Stimulated activated CD4-positive, alpha-beta T cell treated with anti-CD3 and anti-CD28 coated beads, TNF-alpha, amount 100 ng/mL, for 24 hours (primary cell): ENCODE measurements at regions not wholly inside any gene's neighbourhood (a gene's known extent, or its start where the extent isn't known, plus 50 kb on each side); places are given as distances from the start of the nearest gene placed in this dataset.
"Not testable (repeated sequence)": the region's sequence is repeated elsewhere in the genome, so short reads cannot be mapped to it uniquely, and the experiment has no call there.

Experiments
- DNase-seq, 3 experiments: peaks; one replicate each; pipeline ENCODE4 v3.0.0-alpha.2; 2020; ENCODE audit warnings: low read depth in 3 of 3

GRCh38 chrX:149420566-149420965, 84.5 kb downstream of the IDS start:
- DNase-seq, result not testable (repeated sequence)

- DNase-seq, result no peak
These were observed 107.1 kb downstream of the IDS start for GRCh38 chrX:149398027-149398426.

DNA sequence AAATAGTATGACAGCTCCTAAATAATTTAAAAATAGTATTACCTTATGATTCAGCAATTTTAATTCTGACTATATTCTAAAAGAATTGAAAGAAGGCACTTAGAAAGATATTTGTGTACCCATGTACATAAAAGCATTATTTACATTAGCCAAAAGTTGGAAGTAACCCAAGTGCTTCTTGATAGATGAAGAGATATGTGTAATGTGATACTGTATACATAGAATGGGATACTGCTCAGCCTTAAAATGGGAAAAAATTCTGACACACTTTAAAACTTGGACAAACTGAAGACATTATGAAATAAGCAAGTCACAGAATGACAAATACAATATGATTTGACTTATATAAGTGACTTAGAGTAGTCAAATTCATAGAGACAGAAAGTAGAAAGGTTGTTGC, 112.2 kb downstream of the IDS start:
- DNase-seq, result no peak

- no peak for DNase-seq
These were observed 121.3 kb downstream of the IDS start for GRCh38 chrX:149383852-149384251.

DNA sequence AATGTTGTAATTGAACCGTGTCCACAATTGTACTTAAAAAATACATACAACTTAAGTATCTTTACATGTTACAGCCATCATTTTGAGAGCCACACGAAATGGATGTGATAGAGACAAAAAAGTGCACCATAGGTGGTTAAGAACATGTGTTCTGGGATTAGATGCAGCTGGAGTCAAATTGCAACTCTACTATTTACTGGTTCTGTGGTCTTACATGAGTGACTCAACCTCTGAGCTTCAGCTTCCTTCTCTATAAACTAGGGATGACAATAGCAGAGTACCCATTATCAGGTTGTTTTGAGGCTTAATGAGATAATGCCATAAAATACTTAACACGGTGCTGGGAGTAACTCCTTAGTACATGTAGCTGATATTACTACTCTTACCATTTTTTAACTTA, 130.4 kb downstream of the IDS start:
- DNase-seq, result no peak

- DNase-seq, result no peak
These were observed 132.2 kb downstream of the IDS start for GRCh38 chrX:149372866-149373265.

DNA sequence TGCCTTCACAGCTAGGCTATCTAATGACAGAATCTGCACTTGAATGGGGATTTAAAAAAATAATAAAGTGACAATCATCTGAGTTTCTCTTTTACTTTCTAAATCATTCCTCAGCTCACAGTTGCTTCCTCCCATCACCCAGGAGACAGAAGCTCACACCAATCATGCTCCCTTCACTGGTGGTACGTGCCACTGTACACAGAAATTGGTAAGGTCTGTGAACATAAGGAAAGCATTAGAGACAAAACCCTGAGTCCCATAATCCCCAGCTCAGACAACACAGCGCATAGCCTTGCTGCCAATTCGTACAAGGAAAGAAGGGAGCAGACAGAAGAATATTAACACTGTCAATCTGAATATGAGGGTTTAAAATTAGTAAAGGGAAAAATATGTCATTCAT, 133.1 kb downstream of the IDS start:
- DNase-seq, result no peak

- DNase-seq, result no peak
These were observed 135.0 kb downstream of the IDS start for GRCh38 chrX:149370097-149370496.

- DNase-seq, result no peak
These were observed 139.6 kb downstream of the IDS start for GRCh38 chrX:149365552-149365951.

DNA sequence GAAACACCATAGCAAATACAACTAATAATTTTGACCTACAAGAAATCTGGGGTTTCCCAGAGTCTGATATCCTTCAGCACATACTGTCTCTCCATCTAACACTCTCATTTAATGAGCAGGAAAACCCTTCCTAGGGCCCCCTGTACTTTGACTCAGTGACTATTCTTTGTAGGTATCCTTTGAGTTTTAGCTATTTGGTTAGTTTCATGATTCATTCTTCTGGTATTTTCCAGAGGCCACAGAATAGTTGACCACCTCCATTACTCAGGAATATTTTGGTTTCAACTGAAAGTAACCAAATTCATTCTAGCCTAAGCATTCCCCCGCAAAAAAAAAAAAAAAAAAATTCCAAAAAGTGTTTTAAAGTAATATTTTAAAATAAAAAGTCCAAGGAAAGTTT, 140.0 kb downstream of the IDS start:
- no peak for DNase-seq

DNA sequence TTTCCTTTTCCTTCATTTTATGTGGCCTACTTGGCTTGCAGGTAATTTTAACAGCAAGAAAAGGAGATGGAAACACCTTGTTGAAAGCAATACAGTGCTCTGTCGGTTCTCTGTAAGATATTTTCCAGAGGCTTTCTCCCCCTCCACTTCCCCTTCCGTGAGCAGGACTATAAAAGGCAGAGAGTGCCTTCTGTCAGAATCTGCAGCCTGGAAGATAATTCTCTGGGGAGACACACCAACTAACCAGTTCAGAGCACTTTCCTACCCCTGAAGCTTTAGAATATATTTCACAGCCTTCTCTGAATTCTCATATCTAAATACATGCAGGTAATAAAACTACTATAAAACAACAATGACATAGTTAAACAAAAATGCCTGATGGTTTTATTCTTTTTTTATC, 141.1 kb downstream of the IDS start:
- no peak for DNase-seq

DNA sequence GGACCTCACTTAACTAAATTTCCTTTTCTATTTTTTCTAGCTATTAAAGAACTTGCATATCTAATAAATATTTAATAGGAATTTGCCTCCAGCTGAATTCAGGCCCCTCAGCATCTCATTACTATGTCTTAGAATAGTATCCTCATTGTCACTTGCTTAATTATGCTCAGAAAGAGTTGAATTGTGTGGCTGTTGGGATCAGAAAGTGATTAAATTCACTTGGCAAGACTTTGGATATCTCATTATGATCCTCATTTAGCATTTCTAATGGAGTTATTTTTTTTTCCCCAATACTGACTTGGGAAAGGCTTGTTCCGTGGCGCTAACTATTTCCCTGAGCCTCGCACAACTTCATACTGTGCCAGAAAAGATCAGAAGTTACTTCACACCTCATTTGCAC, 158.8 kb downstream of the IDS start:
- DNase-seq, result no peak

DNA sequence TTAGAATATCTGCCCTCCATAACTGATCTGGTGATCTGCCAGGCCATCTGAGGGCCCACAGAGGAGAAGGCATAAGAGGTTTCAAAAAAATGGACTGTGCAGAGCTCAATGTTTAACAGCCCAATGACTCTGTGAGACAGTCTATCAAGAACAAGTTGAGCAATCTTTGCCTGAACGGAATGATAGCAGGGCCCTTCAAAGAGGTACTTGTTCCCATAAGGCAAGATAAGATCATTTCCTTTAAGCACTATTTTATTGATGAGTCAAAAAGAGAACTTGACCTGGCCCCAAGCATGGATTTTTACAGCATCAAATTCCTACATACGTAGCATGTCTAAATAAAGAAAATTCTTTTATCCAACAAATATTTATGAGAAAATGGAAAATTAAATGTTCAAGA, 182.8 kb downstream of the IDS start:
- no peak for DNase-seq

DNA sequence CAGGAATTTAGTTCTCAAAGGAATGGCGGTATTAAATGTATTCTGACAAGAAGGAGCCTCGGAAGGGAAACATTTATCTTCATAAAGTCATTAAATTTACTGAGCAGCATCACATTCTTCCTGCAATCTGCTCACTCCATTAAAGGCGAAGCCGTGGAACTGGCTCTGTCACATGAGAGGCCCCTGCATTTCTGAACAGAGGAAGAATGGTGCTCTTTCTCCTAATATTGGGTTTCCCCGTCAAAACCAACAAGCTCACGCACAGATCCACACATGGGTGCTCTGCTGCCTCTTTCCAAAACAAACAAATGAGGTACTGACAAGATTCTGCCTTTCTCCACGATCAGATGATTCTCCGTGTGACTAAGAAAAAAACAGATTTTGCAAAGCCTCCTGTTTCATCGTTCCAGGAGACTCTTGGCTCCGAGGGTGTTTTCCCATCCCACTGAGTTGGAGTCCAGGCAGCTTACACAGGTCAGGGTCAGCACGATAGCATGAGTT, 191.2 kb downstream of the IDS start:
- DNase-seq, result no peak

DNA sequence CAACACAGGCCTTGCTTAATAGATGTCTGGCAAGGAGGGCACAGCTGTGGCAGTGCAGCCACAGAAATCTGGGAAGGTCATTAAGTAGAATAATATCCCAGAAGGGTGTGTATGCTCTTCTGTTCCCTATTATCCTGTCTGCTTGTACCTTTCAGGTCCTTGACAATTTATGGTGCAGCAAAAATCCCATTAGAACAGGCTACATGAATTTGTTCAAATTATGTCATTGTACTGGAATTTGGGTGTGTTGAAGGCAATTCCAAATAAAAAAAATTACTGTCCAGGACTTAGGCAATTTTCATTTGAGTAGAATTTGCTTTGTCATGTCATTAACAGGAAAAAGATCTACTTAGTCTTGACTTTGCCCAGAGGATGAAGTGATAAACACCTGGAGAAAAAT, 192.1 kb downstream of the IDS start:
- DNase-seq, result no peak

DNA sequence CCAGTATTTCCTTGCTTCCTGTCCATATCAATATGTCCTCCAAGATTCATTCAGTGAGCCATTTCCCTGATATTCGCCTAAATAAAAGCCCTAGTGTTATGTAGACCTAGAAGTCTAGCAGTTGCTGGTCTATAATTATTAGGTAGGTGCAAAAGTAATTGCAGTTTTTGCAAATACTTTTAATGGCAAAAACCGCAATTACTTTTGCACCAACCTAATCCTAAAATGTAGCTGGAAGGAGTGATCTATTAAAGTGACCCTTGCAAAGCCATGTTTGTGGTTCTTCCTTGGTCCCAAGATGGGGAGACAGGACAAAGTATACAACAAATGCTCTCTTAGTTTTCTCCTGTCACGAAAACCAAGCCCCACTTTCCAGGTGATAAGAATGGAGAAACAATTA, 193.0 kb downstream of the IDS start:
- no peak for DNase-seq

GRCh38 chrX:149302705-149303104, 202.4 kb downstream of the IDS start:
- no peak for DNase-seq

DNA sequence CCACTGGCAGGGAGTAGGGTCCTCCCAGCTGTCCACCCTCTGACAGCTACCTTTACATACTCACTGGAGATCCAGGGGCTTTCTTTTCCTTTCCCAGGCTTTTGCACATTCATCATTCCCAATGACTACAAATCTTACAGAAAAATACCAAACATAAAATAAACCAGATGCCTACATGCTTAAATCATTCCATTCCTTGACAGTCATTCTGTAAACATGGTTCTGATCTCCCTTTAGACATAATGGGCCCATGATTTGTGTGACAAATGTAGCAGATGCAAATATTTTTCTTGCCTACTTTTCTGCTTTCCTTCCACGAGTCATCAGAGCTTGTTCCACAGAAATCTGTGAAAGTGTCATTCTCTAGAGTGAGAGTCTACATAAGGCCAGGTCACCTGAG, 207.0 kb downstream of the IDS start:
- no peak for DNase-seq

- no peak for DNase-seq
These were observed 209.0 kb downstream of the IDS start for GRCh38 chrX:149296092-149296491.

DNA sequence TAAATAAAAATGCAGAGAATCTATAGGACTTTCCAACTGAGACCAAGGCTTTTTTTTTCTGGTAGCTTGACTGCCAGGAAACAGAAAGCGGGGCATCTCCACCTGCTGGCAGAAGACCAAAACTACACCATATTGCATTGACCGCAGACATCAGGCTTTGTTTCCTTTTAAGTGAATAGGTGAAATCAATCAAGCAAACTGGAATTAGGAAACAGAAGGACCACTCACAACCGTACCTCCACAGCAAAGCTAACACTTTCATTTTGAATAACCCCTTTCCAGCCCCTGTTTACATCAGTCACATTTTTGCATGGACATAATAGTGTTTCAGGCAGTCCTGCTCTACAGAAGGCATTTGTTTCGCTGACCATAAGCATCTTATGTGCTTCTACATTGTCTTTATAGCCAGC, 218.2 kb downstream of the IDS start:
- DNase-seq, result peak; percentile 5 to 25 (median 18)

DNA sequence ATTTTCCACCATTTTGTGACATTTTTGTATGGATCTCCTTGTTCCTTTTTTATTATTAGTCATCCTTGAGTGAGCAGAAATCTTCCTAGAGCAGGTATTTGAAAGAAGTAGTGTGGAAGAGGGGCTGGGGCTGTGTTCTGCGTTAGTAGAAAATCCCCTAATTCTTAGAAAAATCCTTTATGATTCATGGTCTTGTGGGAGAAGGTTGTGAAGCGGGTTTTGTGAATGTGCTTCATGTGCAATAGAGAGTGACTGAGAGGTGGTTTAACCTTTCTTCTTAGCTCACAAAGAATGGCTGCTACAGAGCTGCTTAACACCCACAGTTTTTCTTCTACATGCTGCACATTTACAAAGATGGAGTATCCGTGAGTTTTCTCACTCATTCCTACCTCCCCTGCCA, 220.5 kb downstream of the IDS start:
- no peak for DNase-seq

- no peak for DNase-seq
These were observed 221.3 kb downstream of the IDS start for GRCh38 chrX:149283853-149284252.

- DNase-seq, result no peak
These were observed 222.2 kb downstream of the IDS start for GRCh38 chrX:149282909-149283308.

- no peak for DNase-seq
These were observed 225.1 kb downstream of the IDS start for GRCh38 chrX:149280011-149280410.

DNA sequence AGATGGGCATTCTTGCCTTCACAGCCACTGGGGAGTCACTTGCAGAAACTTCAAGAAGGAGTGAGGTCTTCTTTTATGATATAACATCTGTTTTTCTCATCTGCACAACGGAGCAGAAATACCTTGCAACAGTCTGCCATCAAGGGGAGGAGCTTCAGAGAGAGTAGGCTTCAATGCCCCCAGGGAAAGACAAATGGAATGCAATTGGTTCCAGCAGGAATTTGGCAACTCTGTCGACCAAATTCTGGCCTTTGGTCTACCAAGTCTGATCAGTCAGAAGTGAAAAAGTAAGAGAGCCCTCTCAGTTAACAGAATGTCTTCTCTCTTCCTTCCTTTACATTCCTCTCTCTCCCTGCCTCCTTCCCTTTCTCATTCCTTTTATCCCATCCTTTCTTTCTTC, 229.3 kb downstream of the IDS start:
- DNase-seq, result no peak
